HepG2 (cell line): ENCODE measurements at regions not wholly inside any gene's neighbourhood (a gene's known extent, or its start where the extent isn't known, plus 50 kb on each side); places are given as distances from the start of the nearest gene placed in this dataset.

Source experiments
- ATAC-seq: fragments of 200-7000 bp; cut with Tn5 transposase; 3 replicates; pipeline ENCODE4 v1.9.1; 2020; ENCODE audit warnings: mild to moderate bottlenecking, moderate library complexity
- BruUV-seq: library from RNA; stranded (reverse); fragments of 400-500 nt; replicated peaks from 2 replicates; lab custom pipeline; 2021; lab: Mats Ljungman, UMichigan
- CTCF ChIA-PET: fragments of 300-600 bp; formaldehyde crosslinking; extraction: SDS; loops from one replicate; lab custom pipeline; 2021; ENCODE audit warnings: low total read pairs, inconsistent platforms, low intra/inter-chr PET ratio; lab: Yijun Ruan, JAX
- POLR2A ChIA-PET: fragments of 350-600 bp; sonication (Branson Sonifier 250); formaldehyde crosslinking; loops from one replicate; lab custom pipeline; 2020; ENCODE audit warnings: antibody characterized with exemption, inconsistent platforms; lab: Yijun Ruan, JAX
- DNase-seq: peaks from one replicate; pipeline ENCODE4 v3.0.0-alpha.2; 2015; ENCODE audit warnings: low spot score
- FAIRE-seq: peaks from 3 replicates; lab custom pipeline; 2011; peaks lifted over from hg19 to GRCh38; lab: Jason Lieb, UNC
- H2AFZ ChIP-seq: one replicate; pipeline ENCODE4 v1.6.1; 2011; ENCODE audit warnings: low read length, inconsistent platforms
- H3K27ac ChIP-seq: fragments of 300-600 bp; 3 replicates; pipeline ENCODE4 v1.8.0; 2011; ENCODE audit warnings: mixed run types, mild to moderate bottlenecking, mixed read lengths, low read length, inconsistent platforms; ENCODE audit not compliant: insufficient read depth; ENCODE audit errors: extremely low read length
- H3K27me3 ChIP-seq, 2 experiments: fragments of 200-600 bp in 1 of 2; 2 replicates in 1 of 2; 3 replicates in 1 of 2; pipeline versions ENCODE4 v1.6.0 to v1.8.0; 2011; ENCODE audit warnings: low read length in 2 of 2, mild to moderate bottlenecking in 2 of 2, moderate library complexity in 2 of 2, inconsistent platforms in 1 of 2; ENCODE audit not compliant: insufficient read depth in 2 of 2, control insufficient read depth in 1 of 2
- H3K36me3 ChIP-seq, 2 experiments: fragments of 200-600 bp in 1 of 2; replicated peaks in 1 of 2; 2 replicates in 1 of 2; 3 replicates in 1 of 2; pipeline versions ENCODE4 v1.5.1 to v1.8.0; 2011; ENCODE audit warnings: low read length in 2 of 2, inconsistent platforms in 1 of 2; ENCODE audit not compliant: insufficient read depth in 2 of 2, control insufficient read depth in 1 of 2
- H3K4me1 ChIP-seq: 2 replicates; pipeline ENCODE4 v1.5.1; 2012; ENCODE audit warnings: low read length, inconsistent platforms; ENCODE audit not compliant: insufficient read depth
- H3K4me2 ChIP-seq: 2 replicates; pipeline ENCODE4 v1.6.0; 2011; ENCODE audit warnings: low read depth, low read length, inconsistent platforms
- H3K4me3 ChIP-seq, 3 experiments: fragments of 200-600 bp in 1 of 3; sonication (generic), shearing (Covaris generic) in 1 of 3; replicated peaks in 1 of 3; 2 replicates each; pipeline ENCODE4 v1.5.1; 2011 to 2016; ENCODE audit warnings: low read length in 3 of 3, inconsistent platforms in 2 of 3, low read depth in 2 of 3, mild to moderate bottlenecking in 2 of 3, control low read depth in 1 of 3, mixed read lengths in 1 of 3; ENCODE audit not compliant: insufficient read depth in 1 of 3
- H3K79me2 ChIP-seq: one replicate; pipeline ENCODE4 v1.6.1; 2011; ENCODE audit warnings: low read length, inconsistent platforms; ENCODE audit not compliant: insufficient read depth
- H3K9ac ChIP-seq: 2 replicates; pipeline ENCODE4 v1.6.0; 2011; ENCODE audit warnings: mild to moderate bottlenecking, low read depth, low read length, inconsistent platforms; ENCODE audit not compliant: insufficient read depth
- H3K9me3 ChIP-seq: 2 replicates; pipeline ENCODE4 v1.5.1; 2012; ENCODE audit warnings: mild to moderate bottlenecking, low read length
- H4K20me1 ChIP-seq: 2 replicates; pipeline ENCODE4 v1.6.0; 2011; ENCODE audit warnings: inconsistent platforms, mild to moderate bottlenecking, low read length, moderate library complexity; ENCODE audit not compliant: insufficient read depth
- HNRNPL ChIP-seq: fragments of 200-400 bp; formaldehyde crosslinking; IDR thresholded peaks from 2 replicates; pipeline ENCODE4 v1.6.1; 2017; ENCODE audit warnings: mild to moderate bottlenecking, low read depth, low read length
- ISL2 ChIP-seq: sonication (generic); formaldehyde crosslinking; IDR thresholded peaks from 2 replicates; pipeline ENCODE4 v1.5.0; 2020; ENCODE audit warnings: missing genetic modification reagents
- PATZ1 ChIP-seq: sonication (generic); formaldehyde crosslinking; IDR thresholded peaks from 2 replicates; pipeline ENCODE4 v1.4.0; 2020; ENCODE audit warnings: missing genetic modification reagents
- PHF8 ChIP-seq: sonication (generic); formaldehyde crosslinking; IDR thresholded peaks from 2 replicates; pipeline ENCODE4 v1.5.0; 2020; ENCODE audit warnings: missing genetic modification reagents
- RBFOX2 ChIP-seq: fragments of 200-400 bp; formaldehyde crosslinking; IDR thresholded peaks from 2 replicates; pipeline ENCODE4 v1.6.1; 2017; ENCODE audit warnings: low read depth, mild to moderate bottlenecking, low read length
- RBM22 ChIP-seq: fragments of 200-400 bp; formaldehyde crosslinking; optimal IDR thresholded peaks from 2 replicates; pipeline ENCODE3; 2017; ENCODE audit warnings: mild to moderate bottlenecking, low read length, moderate library complexity
- TFE3 ChIP-seq: IDR thresholded peaks from 2 replicates; pipeline ENCODE4 v1.6.1; 2016
- ZBTB3 ChIP-seq: sonication (generic); formaldehyde crosslinking; IDR thresholded peaks from 2 replicates; pipeline ENCODE4 v1.4.0; 2020; ENCODE audit warnings: low read depth, mild to moderate bottlenecking, moderate library complexity, missing genetic modification reagents, borderline replicate concordance
- ZNF747 ChIP-seq: sonication (generic); formaldehyde crosslinking; IDR thresholded peaks from 2 replicates; pipeline ENCODE4 v1.8.1; 2023; ENCODE audit warnings: missing genetic modification reagents, mild to moderate bottlenecking, borderline replicate concordance
- WGBS: methylation state at CpG from one replicate; pipeline ENCODE4 v1.1.6; 2017; ENCODE audit warnings: low lambda C conversion rate; 5-methylcytosine and 5-hydroxymethylcytosine counted together
- in situ Hi-C: cut with HindIII; loops from 2 replicates; pipeline ENCODE4 v1.10.0; 2017; ENCODE audit warnings: low pct_unique_long_range_greater_than_20kb; ENCODE audit not compliant: extremely low pct_ligation_motif_present
- intact Hi-C: fragments of 100-400 bp; cut with micrococcal nuclease; formaldehyde crosslinking; loops from one replicate; pipeline ENCODE4 v1.10.0; 2022; ENCODE audit not compliant: unreplicated experiment
- TF ChIP-seq, protein P1 (sequence below): sonication (generic); formaldehyde crosslinking; IDR thresholded peaks from 2 replicates; pipeline ENCODE4 v1.9.0; 2022; ENCODE audit warnings: missing genetic modification reagents, mild to moderate bottlenecking, borderline replicate concordance

DNA sequence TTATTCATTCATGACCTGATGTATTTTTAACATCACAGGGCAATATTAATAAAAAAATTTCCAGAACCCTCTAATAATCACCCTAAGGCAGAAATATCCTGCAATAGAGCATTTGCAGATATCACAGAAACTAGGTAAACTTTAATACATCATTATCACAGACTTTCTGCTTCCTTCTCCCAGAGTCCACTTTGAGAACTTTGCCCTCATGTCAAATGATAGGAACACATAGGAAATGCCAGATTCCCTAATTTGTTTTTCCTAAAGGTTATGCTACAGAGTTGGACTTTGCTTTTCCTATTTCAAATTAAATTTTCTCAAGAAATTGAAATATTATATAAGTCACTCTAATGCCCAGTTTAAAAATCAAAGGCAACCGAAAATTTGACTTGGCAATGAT lies 352.8 kb upstream of the LRP1B start:
- WGBS = 0% methylated on average over 1 of the region's 1 CpG
- ChIA-PET CTCF (no interaction called here), POLR2A (no interaction called here)
- in situ Hi-C loops = no loop called here
- Histone ChIP-seq H3K9me3 (no peaks in the 10 kb centered on the region), H2AFZ (no peak overlapping the region), H3K27me3 (no peaks in the 10 kb centered on the region), H3K4me1 (no peaks in the 10 kb centered on the region), H3K4me2 (no peak overlapping the region), H3K4me3 (no peak overlapping the region), H3K36me3 (no peaks in the 10 kb centered on the region), H3K27ac (no peak overlapping the region), H4K20me1 (no peaks in the 10 kb centered on the region), H3K79me2 (no peaks in the 10 kb centered on the region), H3K9ac (no peak overlapping the region)
- no TSS peak for BruUV-seq
- no peak for DNase-seq
- no peak for ATAC-seq
- FAIRE-seq = no peak
- TF ChIP-seq RBM22 = no peak
- no peak for TF ChIP-seq ZNF747
- no peak for TF ChIP-seq RBFOX2
- no peak for TF ChIP-seq PATZ1
- TF ChIP-seq ISL2 (CRISPR knock-in tag) = no peak
- no peak for TF ChIP-seq PHF8 (CRISPR knock-in tag)
- TF ChIP-seq, protein P1, sequence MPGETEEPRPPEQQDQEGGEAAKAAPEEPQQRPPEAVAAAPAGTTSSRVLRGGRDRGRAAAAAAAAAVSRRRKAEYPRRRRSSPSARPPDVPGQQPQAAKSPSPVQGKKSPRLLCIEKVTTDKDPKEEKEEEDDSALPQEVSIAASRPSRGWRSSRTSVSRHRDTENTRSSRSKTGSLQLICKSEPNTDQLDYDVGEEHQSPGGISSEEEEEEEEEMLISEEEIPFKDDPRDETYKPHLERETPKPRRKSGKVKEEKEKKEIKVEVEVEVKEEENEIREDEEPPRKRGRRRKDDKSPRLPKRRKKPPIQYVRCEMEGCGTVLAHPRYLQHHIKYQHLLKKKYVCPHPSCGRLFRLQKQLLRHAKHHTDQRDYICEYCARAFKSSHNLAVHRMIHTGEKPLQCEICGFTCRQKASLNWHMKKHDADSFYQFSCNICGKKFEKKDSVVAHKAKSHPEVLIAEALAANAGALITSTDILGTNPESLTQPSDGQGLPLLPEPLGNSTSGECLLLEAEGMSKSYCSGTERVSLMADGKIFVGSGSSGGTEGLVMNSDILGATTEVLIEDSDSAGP (CRISPR knock-in tag) = no peak
- TF ChIP-seq TFE3 (CRISPR knock-in tag) = no peak
- no peak for TF ChIP-seq HNRNPL
- no peak for TF ChIP-seq ZBTB3
- intact Hi-C loops = no loop called here
